IMR-90 (cell line): ENCODE measurements at regions not wholly inside any gene's neighbourhood (a gene's known extent, or its start where the extent isn't known, plus 50 kb on each side); places are given as distances from the start of the nearest gene placed in this dataset.

Experiments used
- ATAC-seq: fragments of 200-7000 bp; cut with Tn5 transposase; 2 replicates; pipeline ENCODE4 v1.9.1; 2020; ENCODE audit warnings: low read depth, mild to moderate bottlenecking, moderate library complexity
- BruUV-seq: library from RNA; stranded (reverse); fragments of 400-500 nt; replicated peaks from 2 replicates; lab custom pipeline; 2021; lab: Mats Ljungman, UMichigan
- CTCF ChIA-PET: fragments of 300-600 bp; formaldehyde crosslinking; extraction: SDS; loops from one replicate; lab custom pipeline; 2021; ENCODE audit warnings: antibody characterized with exemption; lab: Yijun Ruan, JAX
- POLR2A ChIA-PET: fragments of 300-600 bp; sonication (Branson Sonifier 250); formaldehyde crosslinking; loops from one replicate; lab custom pipeline; 2022; ENCODE audit warnings: antibody characterized with exemption; ENCODE audit not compliant: unreplicated experiment; lab: Charles Lee
- DNase-seq: peaks from one replicate; pipeline ENCODE4 v3.0.0; 2013
- H2AFZ ChIP-seq: replicated peaks from 2 replicates; pipeline ENCODE3; 2013; ENCODE audit warnings: low read length, mild to moderate bottlenecking; ENCODE audit not compliant: poor library complexity
- H2AK5ac ChIP-seq: 2 replicates; pipeline ENCODE4 v1.6.1; 2013; ENCODE audit warnings: low read depth, low read length, inconsistent platforms
- H2AK9ac ChIP-seq: replicated peaks from 2 replicates; pipeline ENCODE3; 2013; ENCODE audit warnings: mild to moderate bottlenecking, low read depth, low read length, moderate library complexity; ENCODE audit not compliant: poor library complexity
- H2BK120ac ChIP-seq: 2 replicates; pipeline ENCODE4 v1.6.1; 2013; ENCODE audit warnings: low read depth, low read length, inconsistent platforms
- H2BK15ac ChIP-seq: 3 replicates; pipeline ENCODE4 v1.6.1; 2013; ENCODE audit warnings: low read depth, low read length, inconsistent platforms
- H2BK20ac ChIP-seq: 2 replicates; pipeline ENCODE4 v1.6.1; 2013; ENCODE audit warnings: low read depth, mild to moderate bottlenecking, inconsistent platforms, low read length, moderate library complexity
- H2BK5ac ChIP-seq: 2 replicates; pipeline ENCODE4 v1.6.1; 2013; ENCODE audit warnings: mild to moderate bottlenecking, low read depth, low read length, inconsistent platforms; ENCODE audit not compliant: poor library complexity, severe bottlenecking
- H3K14ac ChIP-seq: replicated peaks from 2 replicates; pipeline ENCODE4 v1.6.1; 2013; ENCODE audit warnings: low read depth, low read length, inconsistent platforms
- H3K18ac ChIP-seq: 2 replicates; pipeline ENCODE4 v1.6.1; 2013; ENCODE audit warnings: low read depth, low read length, control low read depth
- H3K23ac ChIP-seq: 2 replicates; pipeline ENCODE4 v1.6.1; 2013; ENCODE audit warnings: low read depth, low read length, inconsistent platforms
- H3K27ac ChIP-seq: 2 replicates; pipeline ENCODE4 v1.5.1; 2013; ENCODE audit warnings: mild to moderate bottlenecking, control low read depth, low read length; ENCODE audit not compliant: insufficient read depth
- H3K27me3 ChIP-seq: 2 replicates; pipeline ENCODE4 v1.6.1; 2013; ENCODE audit warnings: low read length; ENCODE audit not compliant: control insufficient read depth, insufficient read depth
- H3K36me3 ChIP-seq: 2 replicates; pipeline ENCODE4 v1.6.1; 2013; ENCODE audit warnings: low read length, mixed read lengths; ENCODE audit not compliant: control insufficient read depth, insufficient read depth
- H3K4ac ChIP-seq: 2 replicates; pipeline ENCODE4 v1.6.1; 2013; ENCODE audit warnings: low read depth, low read length, inconsistent platforms
- H3K4me1 ChIP-seq: 2 replicates; pipeline ENCODE4 v1.6.1; 2013; ENCODE audit warnings: low read length, mixed read lengths; ENCODE audit not compliant: control insufficient read depth, insufficient read depth
- H3K4me2 ChIP-seq: 2 replicates; pipeline ENCODE4 v1.6.1; 2013; ENCODE audit warnings: low read depth, mild to moderate bottlenecking, control low read depth, low read length, moderate library complexity
- H3K4me3 ChIP-seq: 2 replicates; pipeline ENCODE4 v1.5.1; 2013; ENCODE audit warnings: low read depth, mild to moderate bottlenecking, control low read depth, low read length, moderate library complexity; ENCODE audit not compliant: insufficient read depth
- H3K56ac ChIP-seq: 2 replicates; pipeline ENCODE4 v1.6.1; 2013; ENCODE audit warnings: low read length, inconsistent platforms; ENCODE audit not compliant: insufficient read depth; ENCODE audit errors: extremely low read depth
- H3K79me1 ChIP-seq, 2 experiments: 2 replicates each; pipeline ENCODE4 v1.6.1; 2013; ENCODE audit warnings: low read length in 2 of 2, inconsistent platforms in 1 of 2, low read depth in 1 of 2
- H3K9ac ChIP-seq: 2 replicates; pipeline ENCODE4 v1.6.1; 2013; ENCODE audit warnings: low read depth, low read length, control low read depth
- H3K9me1 ChIP-seq: 2 replicates; pipeline ENCODE4 v1.6.1; 2013; ENCODE audit warnings: low read length, inconsistent platforms; ENCODE audit not compliant: insufficient read depth
- H3K9me3 ChIP-seq: 2 replicates; pipeline ENCODE4 v1.6.1; 2013; ENCODE audit warnings: low read length; ENCODE audit not compliant: control insufficient read depth, insufficient read depth
- H4K20me1 ChIP-seq: 2 replicates; pipeline ENCODE4 v1.6.1; 2013; ENCODE audit warnings: low read length, inconsistent platforms; ENCODE audit not compliant: insufficient read depth
- H4K5ac ChIP-seq: 2 replicates; pipeline ENCODE4 v1.6.1; 2013; ENCODE audit warnings: mild to moderate bottlenecking, low read depth, low read length, control low read depth
- H4K8ac ChIP-seq, 2 experiments: 2 replicates each; pipeline ENCODE4 v1.6.1; 2013; ENCODE audit warnings: low read depth in 2 of 2, low read length in 2 of 2, control low read depth in 1 of 2, inconsistent platforms in 1 of 2
- H4K91ac ChIP-seq: 2 replicates; pipeline ENCODE4 v1.6.1; 2013; ENCODE audit warnings: low read depth, low read length, inconsistent platforms; ENCODE audit not compliant: insufficient read depth
- CEBPB ChIP-seq: IDR thresholded peaks from 2 replicates; pipeline ENCODE4 v1.6.1; 2012; ENCODE audit warnings: low read depth, low read length, improper control_type of control experiment
- POLR2A ChIP-seq: IDR thresholded peaks from 2 replicates; pipeline ENCODE4 v1.6.1; 2012; ENCODE audit warnings: mild to moderate bottlenecking, low read depth, low read length
- RFX5 ChIP-seq: IDR thresholded peaks from 2 replicates; pipeline ENCODE4 v1.8.0; 2012; ENCODE audit warnings: low read depth, mild to moderate bottlenecking, low read length, moderate library complexity
- SMC3 ChIP-seq: fragments of 150-350 bp; IDR thresholded peaks from 2 replicates; pipeline ENCODE4 v1.6.1; 2016; ENCODE audit warnings: low read depth, mild to moderate bottlenecking, antibody characterized with exemption, low read length, moderate library complexity
- WGBS, 2 experiments: methylation state at CpG; one replicate each; pipeline versions ENCODE4 v1.1.5 to v1.1.7; 2013; ENCODE audit warnings: missing lambda C conversion rate in 2 of 2; ENCODE audit not compliant: insufficient read length in 1 of 2; ENCODE audit errors: extremely low coverage in 2 of 2; 5-methylcytosine and 5-hydroxymethylcytosine counted together
- dilution Hi-C: fragments of 300-500 bp; cut with HindIII; formaldehyde crosslinking; loops from one replicate; pipeline ENCODE4 v1.14.3; 2018; ENCODE audit warnings: low sequenced_read_pairs; ENCODE audit not compliant: unreplicated experiment
- in situ Hi-C: fragments of 300-500 bp; cut with MboI; formaldehyde crosslinking; loops from 3 replicates; pipeline ENCODE4 v1.14.3; 2019; ENCODE audit warnings: low sequenced_read_pairs, inconsistent platforms, mixed read lengths
- intact Hi-C: fragments of 100-400 bp; cut with micrococcal nuclease; formaldehyde crosslinking; loops from 2 replicates; pipeline ENCODE4 v1.10.0; 2022
- TF ChIP-seq, protein P1 (sequence below): conservative IDR thresholded peaks from 2 replicates; pipeline ENCODE4 v1.5.1; 2012; ENCODE audit warnings: mild to moderate bottlenecking, low read depth, low read length, improper control_type of control experiment

DNA sequence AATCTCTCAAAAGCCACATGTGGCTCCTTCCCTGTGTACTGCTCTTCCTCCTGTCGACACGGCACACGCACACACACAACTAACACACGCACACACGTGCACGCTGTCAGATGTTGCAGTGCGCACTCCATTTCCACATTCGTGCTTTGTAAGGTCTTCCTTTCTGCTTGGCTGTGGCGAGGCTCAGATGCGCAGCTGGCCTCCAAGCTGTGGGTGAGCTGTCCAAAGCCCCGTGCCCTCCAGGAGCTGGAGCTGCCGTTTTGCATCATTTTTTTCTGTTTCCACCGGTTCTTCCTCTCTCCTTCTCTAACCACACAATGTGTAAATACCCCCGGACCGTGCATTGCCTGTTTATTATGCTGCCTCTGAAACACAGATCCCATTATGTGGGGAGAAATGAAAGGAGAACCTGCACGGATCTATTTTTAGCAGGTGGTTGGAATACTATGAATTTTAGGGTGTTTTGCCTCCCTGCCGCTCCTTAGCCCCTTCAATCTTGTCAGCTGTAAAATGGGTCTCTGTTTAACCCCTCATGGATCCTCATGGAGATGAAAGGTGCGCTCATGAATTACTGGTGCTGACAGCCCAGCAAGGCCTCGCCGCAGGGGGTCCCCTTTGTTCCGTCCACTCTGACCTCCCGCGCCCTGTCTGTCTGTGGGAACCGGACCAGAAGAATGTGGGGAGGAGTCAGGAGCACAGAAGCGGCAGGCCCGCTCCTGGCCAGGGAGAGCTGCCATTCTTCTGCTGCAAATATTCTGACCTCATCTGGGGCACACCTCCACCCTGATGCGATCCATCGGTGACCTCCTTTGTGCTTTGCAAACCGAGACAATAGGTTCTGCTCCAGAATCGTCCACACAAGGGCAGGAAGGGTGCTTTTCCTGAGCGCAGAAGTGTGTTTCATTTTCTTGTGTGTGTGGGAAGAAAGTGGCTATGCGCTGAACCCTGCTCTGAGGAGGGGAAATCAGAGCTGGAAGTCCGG, 137.7 kb downstream of the SOX1 start (continued):
- TF ChIP-seq, protein P1, sequence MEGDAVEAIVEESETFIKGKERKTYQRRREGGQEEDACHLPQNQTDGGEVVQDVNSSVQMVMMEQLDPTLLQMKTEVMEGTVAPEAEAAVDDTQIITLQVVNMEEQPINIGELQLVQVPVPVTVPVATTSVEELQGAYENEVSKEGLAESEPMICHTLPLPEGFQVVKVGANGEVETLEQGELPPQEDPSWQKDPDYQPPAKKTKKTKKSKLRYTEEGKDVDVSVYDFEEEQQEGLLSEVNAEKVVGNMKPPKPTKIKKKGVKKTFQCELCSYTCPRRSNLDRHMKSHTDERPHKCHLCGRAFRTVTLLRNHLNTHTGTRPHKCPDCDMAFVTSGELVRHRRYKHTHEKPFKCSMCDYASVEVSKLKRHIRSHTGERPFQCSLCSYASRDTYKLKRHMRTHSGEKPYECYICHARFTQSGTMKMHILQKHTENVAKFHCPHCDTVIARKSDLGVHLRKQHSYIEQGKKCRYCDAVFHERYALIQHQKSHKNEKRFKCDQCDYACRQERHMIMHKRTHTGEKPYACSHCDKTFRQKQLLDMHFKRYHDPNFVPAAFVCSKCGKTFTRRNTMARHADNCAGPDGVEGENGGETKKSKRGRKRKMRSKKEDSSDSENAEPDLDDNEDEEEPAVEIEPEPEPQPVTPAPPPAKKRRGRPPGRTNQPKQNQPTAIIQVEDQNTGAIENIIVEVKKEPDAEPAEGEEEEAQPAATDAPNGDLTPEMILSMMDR: no peak

DNA sequence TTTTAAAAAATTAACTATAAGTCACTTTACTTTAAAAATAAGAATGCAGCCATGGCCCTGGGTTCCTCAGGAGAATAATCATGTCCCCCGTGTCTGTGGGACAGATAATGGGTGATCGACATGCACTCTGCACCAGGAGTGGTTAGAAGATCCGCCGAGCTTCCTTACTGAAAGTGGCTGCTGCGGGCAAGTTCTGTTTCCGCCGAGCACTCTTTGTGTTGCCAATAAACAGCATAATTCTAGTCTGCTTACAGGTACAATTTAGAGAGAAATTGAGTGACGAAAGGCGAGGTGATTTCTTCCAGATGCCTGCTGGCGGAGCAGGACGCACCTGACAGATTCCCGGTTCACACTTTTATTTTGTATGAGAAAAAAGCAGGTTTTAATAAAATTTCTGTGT, 139.0 kb downstream of the SOX1 start:
- Histone ChIP-seq H2AFZ (no peak overlapping the region), H3K23ac (no peak overlapping the region), H4K20me1 (no peaks in the 10 kb centered on the region), H3K4me3 (no peak overlapping the region), H4K8ac (no peak overlapping the region), H3K36me3 (no peaks in the 10 kb centered on the region), H3K27ac (no peak overlapping the region), H2BK15ac (no peak overlapping the region), H3K9me3 (peaks cover 48% of the 10 kb centered on the region), H2AK9ac (no peak overlapping the region), H2BK120ac (no peak overlapping the region), H3K18ac (no peak overlapping the region), H3K56ac (no peak overlapping the region), H3K14ac (no peak overlapping the region), H3K79me1 (no peaks in the 10 kb centered on the region), H4K91ac (no peak overlapping the region), H3K9me1 (no peaks in the 10 kb centered on the region), H4K5ac (no peak overlapping the region), H2AK5ac (no peak overlapping the region), H3K27me3 (no peaks in the 10 kb centered on the region), H2BK5ac (no peak overlapping the region), H3K4me2 (no peak overlapping the region), H3K9ac (no peak overlapping the region), H3K4ac (no peak overlapping the region), H3K4me1 (no peaks in the 10 kb centered on the region), H2BK20ac (no peak overlapping the region)
- BruUV-seq: no TSS peak
- CTCF ChIA-PET: no interaction called here
- WGBS, 2 experiments: no CpG with 5 or more reads among the region's 12 CpGs
- POLR2A ChIA-PET: no interaction called here
- no peak for ATAC-seq
- in situ Hi-C loops: no loop called here
- dilution Hi-C loops: no loop called here
- intact Hi-C loops: no loop called here
- no peak for TF ChIP-seq CEBPB
- TF ChIP-seq POLR2A: no peak
- no peak for TF ChIP-seq RFX5
- no peak for TF ChIP-seq SMC3
- DNase-seq: no peak
